ENCODE measurements at regions not wholly inside any gene's neighbourhood (a gene's known extent, or its start where the extent isn't known, plus 50 kb on each side); places are given as distances from the start of the nearest gene placed in this dataset.
"Not testable (repeated sequence)": the region's sequence is repeated elsewhere in the genome, so short reads cannot be mapped to it uniquely, and the experiment has no call there.

DNA sequence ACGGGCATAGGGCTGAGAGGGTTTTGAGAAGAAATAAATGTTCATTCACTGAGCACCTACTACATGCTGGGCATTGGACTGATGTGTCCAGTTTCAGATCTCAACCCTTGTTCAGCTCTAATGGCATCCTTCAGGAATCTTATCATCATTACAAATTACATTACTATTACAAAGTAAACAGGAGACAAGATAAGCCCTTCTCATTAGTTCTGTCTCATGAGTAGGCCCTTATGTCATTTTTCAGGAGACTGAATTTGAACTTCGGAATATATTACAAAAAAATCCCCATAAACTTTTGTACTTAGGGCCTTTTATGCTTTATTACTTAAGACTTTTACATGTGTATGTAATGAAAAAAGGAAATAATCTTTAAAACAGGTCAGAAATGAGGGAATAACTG lies 289.7 kb downstream of the BAMBI start:
- DNase-seq = no peak

DNA sequence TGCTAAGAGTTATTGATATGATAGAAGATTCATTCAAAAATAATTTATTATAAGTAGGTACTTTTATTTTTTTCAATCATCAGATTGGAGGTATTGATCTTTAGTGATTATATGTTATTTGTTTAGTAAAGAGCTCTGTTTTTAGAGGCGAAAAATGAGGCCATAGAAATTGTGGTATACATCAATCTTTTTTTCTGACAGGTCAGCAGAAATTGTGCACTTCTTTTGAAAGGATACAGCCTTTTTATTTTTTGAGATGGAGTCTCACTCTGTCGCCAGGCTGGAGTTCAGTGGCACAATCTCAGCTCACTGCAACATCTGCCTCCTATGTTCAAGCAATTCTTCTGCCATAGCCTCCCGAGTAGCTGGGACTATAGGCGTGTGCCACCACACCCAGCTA lies 292.1 kb downstream of the BAMBI start:
- DNase-seq = no peak

DNA sequence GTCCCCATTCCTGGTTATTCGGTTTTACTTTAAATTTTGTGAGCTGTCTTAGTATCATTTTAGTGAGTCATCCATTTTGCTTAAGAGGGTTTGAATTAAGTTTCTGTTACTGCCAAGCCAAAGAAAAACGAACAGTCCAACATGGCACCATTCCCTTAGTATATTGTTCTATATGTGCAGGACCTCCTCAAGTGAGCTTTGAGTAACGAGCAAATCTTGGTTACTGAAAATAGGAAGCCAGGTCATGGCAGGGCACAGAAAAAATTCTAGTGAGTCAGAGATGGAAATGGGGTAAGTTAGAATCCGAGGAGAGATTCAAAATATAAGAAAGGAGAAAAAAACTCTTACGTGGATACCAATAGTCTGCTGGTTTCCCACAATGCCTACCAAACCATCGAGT lies 292.9 kb downstream of the BAMBI start:
- no peak for DNase-seq

DNA sequence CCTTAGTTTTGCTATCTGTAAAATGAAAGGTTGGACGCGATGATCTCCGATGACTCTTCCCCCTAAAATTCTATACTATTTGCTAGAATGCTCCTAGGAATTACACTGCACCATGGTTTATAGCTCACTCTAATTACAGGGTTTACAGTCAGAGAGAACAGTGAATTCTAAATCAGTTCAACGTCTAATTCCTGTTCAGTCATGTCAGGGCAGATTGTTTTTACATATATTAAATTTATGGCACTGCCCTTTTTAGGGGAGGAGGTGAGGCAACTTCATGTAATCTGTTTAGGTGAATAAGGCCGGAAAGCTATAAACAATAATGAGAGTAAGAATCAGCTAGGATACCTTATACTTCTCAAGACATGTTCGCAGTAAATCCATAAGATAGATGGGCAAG lies 293.9 kb downstream of the BAMBI start:
- DNase-seq = no peak

DNA sequence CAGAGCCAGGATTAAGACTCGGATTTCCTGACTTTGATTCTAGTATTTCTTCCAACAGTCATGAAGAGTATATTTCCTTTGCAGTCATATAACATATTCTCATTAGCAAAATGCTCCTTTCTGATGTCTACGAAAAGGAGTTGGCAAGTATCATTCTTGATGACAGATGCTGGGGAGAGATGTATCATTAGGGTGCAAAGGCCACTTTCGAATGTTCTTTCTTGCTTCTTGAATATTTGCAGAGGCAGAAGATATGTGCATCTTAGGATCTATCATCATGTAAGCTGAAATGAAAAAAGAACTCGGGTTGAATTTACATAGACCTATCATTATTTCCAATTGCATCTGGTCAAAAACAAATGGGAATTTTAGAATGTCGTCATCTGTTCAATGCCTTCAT lies 294.4 kb downstream of the BAMBI start:
- no peak for DNase-seq

DNA sequence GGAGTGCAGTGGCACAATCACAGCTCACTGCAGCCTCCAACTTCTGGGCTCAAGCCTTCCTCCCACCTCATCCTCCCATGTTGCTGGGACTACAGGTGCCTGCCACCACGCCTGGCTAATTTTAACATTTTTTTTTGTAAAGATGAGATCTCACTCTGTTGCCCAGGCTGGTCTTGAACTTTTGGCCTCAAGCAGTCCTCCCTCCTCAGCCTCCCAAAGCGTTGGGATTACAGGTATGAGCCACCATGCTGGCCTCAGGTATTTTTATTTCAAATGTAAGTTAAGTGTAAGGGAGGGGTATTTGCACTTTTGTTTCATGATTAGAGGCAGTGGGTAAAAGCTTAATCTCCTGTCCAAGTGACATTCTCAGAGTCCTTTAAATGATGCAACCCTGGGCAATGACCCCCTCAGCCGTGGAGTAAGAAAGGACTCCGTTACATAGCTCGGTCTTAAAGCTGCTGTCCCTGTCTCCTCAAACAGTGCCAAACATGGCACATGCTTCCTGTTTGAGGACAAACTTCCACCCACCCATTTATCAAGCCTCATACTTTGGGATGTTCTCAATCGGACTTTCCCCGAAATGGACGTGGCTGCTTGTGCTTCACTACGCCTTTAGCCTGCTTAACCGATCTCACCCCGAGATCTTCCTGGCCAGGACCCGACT lies 296.1 kb downstream of the BAMBI start:
- DNase-seq = no peak

DNA sequence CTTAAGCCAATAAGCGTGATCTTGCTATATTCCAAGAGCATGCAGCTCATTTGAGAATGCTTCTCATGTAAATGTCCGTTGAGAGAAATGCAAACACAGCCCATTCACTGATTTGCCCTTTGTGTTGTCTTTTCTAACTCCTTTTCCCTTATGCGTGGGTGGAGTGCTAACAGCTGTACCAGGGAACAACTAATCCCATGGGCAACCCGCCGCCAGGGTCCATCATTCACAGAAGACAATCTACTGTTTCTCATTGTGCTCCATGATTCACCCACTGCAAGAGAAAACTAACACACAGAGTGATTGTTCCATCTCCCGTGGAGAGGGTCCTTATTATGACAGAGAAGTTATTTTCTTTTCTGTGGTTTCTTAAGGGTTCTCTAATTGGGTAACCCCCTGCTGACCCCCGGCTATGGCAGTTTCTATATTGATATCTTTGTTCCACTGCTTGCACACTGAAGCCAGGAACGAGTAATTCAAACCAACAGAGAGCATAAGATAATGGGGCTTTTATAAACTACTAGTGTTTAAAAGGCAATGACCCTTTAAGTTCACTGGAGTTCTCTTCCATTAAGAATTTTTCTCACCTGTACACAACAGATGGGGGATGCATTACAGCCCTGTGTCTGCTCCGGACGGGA lies 298.7 kb downstream of the BAMBI start:
- no peak for DNase-seq

DNA sequence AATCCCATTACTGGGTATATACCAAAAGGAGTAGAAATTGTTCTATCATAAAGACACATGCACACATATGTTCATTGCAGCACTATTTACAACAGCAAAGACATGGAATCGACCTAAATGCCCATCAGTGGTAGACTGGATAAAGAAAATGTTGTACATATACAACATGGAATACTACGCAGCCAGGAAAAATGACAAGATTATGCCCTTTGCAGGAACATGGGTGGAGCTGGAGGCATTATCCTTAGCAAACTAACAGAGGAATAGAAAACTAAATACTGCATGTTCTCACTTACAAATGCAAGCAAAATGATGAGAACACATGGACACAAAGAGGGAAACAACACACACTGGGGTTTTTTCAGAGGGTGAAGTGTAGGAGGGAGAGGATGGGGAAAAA lies 300.2 kb downstream of the BAMBI start:
- no peak for DNase-seq

DNA sequence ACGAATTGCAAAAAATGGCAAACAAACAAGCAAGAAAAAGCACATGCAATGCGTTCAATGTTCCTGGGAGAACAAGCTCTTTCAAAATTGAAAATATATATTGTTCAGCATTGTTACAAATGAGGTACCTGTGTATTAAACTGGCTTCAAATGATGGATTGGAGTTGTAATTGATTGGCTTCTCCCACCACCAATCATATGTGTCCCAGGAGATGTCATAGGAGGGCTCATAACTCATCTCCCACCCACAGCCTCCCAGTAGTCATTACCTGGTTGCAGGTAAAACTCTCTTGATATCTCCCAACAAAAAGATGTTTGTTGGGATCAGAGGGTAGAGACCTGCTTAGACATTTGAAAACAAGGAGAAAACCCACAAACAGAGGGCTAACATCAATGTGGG lies 302.9 kb downstream of the BAMBI start:
- DNase-seq = no peak

DNA sequence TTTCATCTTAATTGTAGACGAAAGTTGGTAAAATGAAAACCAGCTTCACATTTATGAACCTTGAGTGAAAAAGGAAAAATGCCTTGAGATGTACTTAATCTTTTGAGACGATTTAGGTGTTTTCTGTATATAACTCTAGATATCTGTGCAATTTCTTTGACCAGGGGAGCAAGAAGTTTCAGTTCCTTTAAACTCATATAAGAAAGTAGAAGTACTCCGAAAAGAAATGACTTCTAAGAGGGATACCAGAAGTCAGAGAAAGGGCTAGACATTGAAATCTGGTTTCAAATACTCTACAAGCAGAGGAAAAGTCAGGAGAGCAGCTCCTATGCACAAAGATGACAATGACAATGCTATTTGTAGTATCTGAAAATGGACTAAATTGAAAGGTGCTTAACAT lies 303.7 kb downstream of the BAMBI start:
- DNase-seq = no peak

DNA sequence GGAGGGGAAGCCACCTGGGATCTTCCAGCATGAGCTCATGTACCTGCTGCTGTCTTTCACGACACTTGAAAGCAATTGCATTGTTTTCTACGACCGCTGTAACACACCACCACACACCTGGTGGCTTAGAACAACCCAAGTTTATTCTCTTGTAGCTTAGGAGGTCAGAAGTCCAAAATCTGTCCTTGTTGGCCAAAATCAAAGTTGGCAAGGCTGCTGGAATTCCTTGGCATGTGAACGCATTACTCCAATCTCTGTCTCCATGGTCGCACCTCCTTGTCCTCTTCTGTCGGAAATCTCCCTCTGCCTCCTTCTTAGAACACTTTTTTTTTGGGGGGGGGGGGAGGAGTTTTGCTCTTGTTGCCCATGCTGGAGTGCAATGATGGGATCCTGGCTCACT lies 305.7 kb downstream of the BAMBI start:
- DNase-seq = no peak

DNA sequence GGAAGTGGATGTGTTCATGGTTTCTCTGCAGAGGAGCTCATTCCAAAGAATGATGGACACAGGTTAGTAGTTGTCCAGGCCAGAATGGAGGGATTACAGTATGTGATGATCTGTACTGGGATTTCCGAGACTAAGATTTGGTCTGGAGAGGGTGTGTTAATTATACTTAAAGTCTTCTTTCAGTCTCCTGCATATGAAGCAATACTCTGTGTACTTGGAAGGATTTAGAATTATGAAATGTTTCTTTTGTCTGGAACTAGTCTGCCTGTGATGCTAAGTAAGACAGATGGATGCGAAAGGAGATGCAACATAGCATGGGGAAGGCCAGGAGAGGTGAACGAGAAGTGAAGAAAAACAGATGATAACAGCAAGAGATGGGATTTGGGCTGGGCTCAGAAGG lies 305.1 kb upstream of the LYZL1 start:
- DNase-seq = no peak

DNA sequence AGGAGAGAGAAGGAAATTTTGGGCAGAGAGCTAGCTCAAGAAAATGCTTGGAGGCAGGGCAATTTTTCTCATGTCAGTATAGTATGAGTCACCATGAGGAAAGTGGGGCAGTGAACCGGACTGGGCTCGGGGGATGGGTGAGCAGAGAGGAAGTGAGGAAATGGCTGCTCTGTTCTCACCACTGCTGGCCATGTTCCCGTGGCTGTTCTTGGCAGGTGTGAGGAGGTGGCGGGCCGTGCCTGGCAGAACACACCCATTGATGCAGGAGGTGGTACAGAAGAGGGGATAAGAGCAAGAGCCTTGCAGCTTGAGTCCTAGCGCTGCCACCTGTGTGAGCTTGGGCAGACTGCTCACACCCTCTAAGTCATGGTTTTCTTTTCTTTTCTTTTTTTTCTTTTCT lies 304.4 kb upstream of the LYZL1 start:
- DNase-seq = no peak

DNA sequence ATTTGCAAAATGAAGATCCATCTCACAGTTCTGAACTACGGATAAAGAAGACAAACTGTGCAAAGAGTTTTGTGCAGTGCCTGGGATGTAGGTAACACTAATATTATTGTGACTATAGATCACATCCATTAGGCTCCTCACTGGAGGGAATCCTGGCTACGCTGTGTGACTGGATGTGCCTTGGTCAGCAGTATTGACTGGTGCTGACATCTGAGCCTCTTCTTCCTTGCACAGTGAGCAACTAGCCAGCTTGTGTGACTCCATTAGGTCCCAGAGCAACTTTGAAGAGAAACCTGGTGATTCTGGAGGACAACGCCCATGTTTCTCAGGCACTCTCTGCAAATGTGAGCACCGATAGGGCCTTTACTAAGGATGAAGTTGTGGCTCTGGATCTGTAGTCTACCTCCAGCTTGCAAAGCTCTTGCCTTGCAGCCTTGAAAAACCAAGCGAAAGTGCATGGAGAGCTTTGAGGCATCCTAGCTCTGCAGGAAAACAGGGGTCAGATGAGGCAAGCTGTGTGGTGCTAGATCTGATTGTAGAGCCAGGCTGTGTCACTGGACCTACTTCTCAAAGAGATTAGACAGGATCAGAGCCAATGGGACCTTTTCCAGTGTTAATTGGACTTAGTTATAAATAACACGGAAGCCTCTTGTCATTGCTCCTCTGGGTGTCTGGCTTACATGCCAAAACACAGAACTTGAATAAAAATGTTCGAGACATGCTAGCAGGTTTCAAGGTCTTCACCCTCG lies 303.6 kb upstream of the LYZL1 start:
- DNase-seq = no peak

DNA sequence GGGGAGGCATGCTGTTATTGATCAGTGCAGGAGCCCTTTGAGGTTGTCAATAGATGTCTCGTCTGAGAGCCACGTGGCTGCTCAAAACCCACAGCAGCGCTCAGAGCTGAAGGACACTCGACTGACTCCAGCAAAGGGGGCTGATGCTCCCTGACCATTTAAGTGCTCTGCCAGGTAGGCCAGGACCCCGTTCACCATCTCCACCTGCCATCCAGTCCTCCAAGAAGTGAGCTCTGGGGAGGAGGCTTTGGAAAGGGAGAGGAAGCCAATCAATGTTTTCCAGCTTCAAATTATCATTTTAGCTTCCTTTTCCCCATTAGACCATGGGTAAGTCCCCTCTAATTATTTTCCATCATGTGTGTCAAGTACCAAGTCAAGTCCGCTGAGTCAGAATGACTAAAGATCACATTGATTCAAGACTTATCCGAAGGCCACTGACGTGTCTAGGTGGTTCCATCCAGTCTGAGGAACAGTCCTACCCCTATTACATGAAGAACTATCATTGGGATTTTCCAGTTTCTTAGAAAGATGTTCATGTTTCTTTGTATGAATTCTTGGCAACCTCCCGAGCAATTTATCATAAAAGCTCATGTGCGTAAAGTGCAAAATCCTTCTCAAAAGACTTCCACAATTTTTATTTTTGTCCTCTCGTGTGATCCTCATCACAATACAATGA lies 302.6 kb upstream of the LYZL1 start:
- no peak for DNase-seq

DNA sequence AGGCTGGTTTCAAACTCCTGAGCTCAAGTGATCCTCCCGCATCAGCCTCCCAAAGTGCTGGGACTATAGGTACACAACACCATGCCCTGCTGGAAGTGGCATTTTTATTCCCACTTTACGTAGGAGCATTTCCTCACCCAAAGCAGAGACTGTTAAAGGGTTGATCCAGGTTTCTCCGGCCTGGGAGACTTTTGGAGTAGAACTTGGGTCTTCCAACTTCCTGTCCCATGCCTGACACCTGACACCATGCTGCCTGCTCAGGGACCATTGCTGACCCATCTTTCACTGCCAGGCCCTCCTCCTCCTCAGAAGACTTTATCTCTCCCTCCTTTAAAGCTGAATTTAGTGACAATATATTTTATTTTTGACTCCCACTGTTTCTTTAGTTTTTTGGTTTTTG lies 302.0 kb upstream of the LYZL1 start:
- DNase-seq = no peak

DNA sequence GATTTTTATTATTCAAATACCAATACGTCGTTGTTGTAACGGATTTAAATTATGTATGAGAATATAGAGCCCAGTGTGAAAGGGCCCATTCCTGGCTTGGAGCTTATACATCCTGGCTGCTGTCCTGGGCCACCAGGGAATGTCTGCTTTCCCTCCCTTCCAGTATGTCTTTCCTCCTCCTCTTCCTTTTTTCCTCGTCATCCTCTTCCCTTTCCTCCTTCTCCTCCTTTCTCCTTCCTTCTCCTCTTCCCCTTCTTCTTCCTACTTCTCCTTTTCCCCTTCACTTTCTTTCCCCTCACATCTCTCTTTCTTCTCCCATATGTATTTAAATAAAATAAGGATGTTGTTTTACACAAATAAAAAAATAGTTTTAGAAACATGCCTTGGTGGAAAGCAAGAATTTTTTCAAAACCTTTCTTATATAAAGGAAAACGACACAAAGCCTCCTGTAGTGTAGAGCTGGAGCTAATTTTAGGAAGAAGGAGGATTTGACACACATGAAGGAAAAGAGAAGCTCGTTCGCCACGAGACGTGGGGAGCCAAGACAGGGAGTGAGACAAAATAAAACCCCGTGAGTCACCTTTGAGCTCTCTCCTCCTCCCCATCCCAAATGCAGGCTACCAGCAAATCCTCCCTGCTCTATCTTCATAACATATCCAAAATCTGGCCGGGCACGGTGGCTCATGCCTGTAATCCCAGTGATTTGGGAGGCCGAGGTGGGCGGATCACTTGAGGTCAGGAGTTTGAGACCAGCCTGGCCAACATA lies 301.1 kb upstream of the LYZL1 start:
- DNase-seq = no peak

DNA sequence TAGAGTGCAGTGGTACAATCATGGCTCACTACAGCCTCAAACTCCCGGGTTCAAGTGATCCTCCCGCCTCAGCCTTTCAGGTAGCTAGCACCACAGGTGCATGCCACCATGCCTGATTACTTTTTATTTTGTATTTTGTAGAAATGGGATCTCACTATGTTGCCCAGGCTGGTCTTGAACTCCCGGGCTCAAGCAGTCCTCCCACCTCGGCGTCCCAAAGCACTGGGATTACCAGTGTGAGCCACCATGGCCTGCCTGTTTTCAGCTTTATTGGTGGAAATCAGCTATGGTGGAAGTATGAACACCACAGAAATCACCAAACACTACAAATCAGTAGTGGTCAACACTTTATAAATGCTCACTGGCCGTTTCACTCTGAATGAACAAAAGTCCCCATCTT lies 299.9 kb upstream of the LYZL1 start:
- DNase-seq = no peak

DNA sequence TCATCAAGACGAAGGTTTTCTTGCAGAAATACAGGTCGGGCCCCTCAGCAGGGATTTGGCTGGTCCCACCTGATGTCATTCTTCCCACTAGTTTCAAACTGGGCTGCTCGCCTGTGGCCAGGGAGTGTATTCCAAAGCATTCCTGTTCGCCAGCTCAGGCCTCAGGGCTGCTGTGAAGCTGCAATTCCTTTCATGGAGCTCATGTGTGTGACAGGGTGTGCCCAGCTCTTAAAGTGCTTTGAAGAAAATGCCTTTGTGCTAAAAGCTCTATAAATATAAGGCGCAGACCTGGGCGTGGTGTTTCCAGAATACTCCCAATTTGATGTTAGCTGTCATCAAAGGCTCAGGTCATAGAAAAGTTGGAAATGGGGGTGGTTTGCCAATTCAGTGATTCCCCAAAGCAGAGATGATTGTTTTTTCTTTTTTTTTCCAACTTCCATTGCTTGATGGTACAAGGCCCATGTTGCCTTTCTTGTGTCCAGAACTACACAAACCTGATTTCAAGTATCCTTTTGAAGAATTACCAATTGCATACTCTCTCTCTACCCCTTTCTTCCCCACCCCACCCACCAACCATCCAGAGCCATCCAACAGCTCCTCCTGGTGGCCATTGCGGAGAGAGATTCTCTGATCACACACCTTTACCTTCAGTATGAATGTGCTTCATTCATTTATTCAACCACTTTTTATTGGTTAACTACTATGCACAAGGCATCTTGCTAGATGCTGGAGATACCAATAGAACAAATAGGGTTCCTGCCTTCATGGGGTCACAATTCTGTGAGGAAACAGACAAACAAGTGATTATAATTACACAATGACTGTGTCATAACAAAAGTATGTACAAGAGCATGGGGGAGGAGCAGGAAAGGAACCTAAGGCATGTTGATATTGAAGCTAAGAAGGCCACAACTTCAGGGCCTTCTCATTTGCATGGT lies 297.3 kb upstream of the LYZL1 start:
- DNase-seq = peak; percentile 11

DNA sequence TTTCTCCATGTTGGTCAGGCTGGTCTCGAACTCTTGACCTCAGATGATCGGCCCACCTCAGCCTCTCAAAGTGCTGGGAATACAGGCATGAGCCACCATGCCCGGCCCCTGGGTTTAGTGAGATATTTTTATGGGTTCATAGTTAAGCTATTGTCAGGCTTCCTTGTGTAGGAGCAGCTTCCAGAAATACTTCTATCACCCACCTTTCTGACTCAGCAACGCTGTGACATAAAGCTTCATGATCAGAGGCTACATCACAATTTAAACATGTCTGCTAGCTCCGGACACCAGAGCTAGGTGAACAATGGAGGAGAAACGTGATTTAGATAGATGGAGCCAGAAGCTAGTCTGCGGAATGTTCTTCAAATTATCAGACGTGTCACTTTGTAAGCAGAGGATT lies 295.8 kb upstream of the LYZL1 start:
- no peak for DNase-seq

DNA sequence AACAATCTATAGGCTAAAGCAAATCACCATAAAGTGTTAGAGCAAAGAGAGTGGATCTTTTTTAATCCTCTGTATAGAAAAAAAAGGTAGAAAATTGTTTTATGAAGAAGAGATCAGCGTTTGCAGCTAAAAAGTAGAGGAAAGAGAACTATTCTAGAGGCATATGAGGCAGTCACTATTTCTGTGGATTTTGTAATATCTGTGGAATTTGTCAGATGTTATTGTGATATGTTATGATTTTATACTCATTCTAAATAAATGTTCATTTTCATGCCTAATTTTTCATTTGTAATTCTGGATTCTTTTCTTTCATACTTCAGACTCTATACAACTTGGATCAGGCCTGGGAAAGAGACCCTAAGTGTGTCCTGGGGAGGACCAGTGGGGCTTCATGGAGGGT lies 295.0 kb upstream of the LYZL1 start:
- no peak for DNase-seq

DNA sequence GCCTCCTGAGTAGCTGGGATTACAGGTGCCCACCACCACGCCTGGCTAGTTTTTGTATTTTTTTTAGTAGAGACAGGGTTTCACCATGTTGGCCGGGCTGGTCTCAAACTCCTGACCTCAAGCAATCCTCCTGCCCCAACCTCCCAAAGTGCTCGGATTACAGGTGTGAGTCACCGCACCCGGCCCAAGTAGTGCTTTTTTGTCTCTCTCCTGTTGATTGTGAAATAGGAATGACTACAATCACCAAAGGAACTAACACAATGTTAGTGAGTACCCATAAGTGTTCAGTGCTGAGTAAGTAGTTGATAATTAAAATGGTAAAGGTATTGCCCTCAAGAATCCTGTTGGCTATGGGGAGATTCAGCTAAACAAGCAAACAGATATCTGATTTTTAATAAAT lies 294.1 kb upstream of the LYZL1 start:
- DNase-seq = not testable (repeated sequence)
